Upper lobe of left lung (tissue), 4 donors: ENCODE measurements at regions not wholly inside any gene's neighbourhood (a gene's known extent, or its start where the extent isn't known, plus 50 kb on each side); places are given as distances from the start of the nearest gene placed in this dataset.

ENCODE experiments used
- EP300 ChIP-seq, 4 donors: sonication (generic); formaldehyde crosslinking; IDR thresholded peaks; one replicate each; pipeline ENCODE4 v1.5.1; 2017; ENCODE audit warnings: antibody characterized with exemption in 4 of 4, control low read depth in 2 of 4
- POLR2A ChIP-seq, 4 donors: fragments of 450-650 bp; IDR thresholded peaks; one replicate each; pipeline ENCODE4 v1.5.1; 2016 to 2017; ENCODE audit warnings: antibody characterized with exemption in 4 of 4, mild to moderate bottlenecking in 2 of 4
- POLR2AphosphoS5 ChIP-seq, 2 donors: sonication (generic); formaldehyde crosslinking; IDR thresholded peaks; one replicate each; pipeline ENCODE4 v1.5.1; 2017; ENCODE audit warnings: antibody characterized with exemption in 2 of 2
- TF ChIP-seq, protein P1 (sequence below), 6 experiments: fragments of 450-650 bp in 4 of 6; fragments of 200-600 bp in 2 of 6; sonication (generic) in 2 of 6; IDR thresholded peaks; one replicate each; pipeline ENCODE4 v1.5.1; 2016 to 2019; ENCODE audit warnings: antibody characterized with exemption in 6 of 6

DNA sequence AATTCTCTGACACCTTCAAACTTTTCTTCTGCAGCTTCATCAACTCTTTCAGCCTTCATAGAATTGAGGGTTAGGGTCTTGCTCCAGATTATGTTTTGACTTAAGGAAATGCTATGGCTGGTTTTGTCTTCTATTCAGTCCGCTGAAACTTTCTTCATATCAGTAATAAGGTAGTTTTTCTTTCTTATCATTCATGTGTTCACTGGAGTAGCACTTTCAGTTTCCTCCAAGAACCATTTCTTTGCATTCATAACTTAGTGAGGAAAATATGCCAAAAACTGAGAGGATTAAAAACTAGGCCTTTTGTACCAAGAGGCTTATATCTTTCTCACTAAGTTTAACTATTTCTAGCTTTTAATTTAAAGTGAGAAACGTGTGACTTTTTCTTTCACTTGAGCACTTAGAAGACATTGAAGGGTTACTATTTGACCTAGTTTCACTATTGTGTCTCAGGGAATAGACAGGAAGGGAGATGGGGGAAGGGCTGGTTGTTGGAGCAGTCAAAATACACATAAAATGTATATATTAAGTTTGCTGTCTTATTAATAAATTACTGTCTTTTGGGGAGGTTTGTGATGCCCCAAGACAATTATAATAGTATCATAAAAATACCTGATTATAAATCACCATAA, 1110.1 kb downstream of the TBL1XR1 start:
- TF ChIP-seq EP300 (IDR thresholded peaks at IDR 0.05): no peak
- TF ChIP-seq POLR2A (IDR thresholded peaks at IDR 0.05): no peak
- TF ChIP-seq, protein P1, sequence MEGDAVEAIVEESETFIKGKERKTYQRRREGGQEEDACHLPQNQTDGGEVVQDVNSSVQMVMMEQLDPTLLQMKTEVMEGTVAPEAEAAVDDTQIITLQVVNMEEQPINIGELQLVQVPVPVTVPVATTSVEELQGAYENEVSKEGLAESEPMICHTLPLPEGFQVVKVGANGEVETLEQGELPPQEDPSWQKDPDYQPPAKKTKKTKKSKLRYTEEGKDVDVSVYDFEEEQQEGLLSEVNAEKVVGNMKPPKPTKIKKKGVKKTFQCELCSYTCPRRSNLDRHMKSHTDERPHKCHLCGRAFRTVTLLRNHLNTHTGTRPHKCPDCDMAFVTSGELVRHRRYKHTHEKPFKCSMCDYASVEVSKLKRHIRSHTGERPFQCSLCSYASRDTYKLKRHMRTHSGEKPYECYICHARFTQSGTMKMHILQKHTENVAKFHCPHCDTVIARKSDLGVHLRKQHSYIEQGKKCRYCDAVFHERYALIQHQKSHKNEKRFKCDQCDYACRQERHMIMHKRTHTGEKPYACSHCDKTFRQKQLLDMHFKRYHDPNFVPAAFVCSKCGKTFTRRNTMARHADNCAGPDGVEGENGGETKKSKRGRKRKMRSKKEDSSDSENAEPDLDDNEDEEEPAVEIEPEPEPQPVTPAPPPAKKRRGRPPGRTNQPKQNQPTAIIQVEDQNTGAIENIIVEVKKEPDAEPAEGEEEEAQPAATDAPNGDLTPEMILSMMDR (IDR thresholded peaks at IDR 0.05): no peak
- TF ChIP-seq POLR2AphosphoS5 (IDR thresholded peaks at IDR 0.05): no peak
